HG03045 (cell line): ENCODE measurements at regions not wholly inside any gene's neighbourhood (a gene's known extent, or its start where the extent isn't known, plus 50 kb on each side); places are given as distances from the start of the nearest gene placed in this dataset.
"Not testable (repeated sequence)": the region's sequence is repeated elsewhere in the genome, so short reads cannot be mapped to it uniquely, and the experiment has no call there.

Source experiments
- ATAC-seq: cut with Tn5 transposase; IDR thresholded peaks from one replicate; pipeline ENCODE4 v1.9.1; 2021; ENCODE audit warnings: mild to moderate bottlenecking, moderate library complexity; ENCODE audit not compliant: unreplicated experiment

GRCh38 chr16:64265756-64266155 is 856.1 kb downstream of the CDH11 start:
- no peak for ATAC-seq

GRCh38 chr16:64260631-64261401 is 861.0 kb downstream of the CDH11 start:
- not testable (repeated sequence) for ATAC-seq

DNA sequence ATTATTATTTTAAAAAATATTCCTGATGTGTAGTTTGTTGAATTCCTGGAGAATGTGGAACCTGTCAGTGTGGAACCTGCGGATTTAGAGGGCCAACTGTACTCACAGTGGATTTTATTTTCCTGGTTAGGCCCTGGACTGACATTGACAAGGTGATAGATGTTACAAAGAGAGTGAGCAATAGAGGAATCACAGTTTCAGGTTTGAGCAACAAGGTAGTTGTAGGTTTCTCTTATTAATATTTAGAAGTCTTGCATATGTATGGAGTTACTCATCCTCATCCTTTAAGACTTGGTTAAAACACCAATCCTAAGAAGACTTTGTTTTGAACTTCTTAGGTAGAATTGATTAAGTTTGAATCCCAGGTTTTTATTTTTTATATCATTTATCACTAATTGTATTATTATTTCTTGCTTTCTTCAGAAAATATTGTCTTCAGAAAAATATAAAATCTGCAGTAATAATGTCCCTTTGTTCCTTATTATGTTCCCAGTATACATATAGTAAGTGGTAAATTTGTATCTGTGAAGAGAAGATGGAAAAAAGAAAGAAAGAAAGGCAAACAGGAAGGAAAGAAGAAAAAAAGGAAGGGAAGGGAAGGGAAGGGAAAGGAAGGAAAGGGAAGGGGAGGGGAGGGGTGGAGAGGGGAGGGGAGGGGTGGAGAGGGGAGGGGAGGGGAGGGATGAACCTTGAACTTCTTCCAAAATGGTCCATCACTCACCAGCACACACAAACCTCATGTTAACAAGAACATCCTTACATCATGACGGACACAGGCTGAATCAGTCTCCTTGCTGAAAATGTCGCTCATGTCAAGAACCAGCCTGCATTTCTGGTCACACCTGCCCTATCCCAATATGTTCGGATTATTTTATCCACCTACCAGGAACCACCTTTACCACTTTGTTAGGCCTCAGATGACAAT is 867.2 kb downstream of the CDH11 start:
- no peak for ATAC-seq

DNA sequence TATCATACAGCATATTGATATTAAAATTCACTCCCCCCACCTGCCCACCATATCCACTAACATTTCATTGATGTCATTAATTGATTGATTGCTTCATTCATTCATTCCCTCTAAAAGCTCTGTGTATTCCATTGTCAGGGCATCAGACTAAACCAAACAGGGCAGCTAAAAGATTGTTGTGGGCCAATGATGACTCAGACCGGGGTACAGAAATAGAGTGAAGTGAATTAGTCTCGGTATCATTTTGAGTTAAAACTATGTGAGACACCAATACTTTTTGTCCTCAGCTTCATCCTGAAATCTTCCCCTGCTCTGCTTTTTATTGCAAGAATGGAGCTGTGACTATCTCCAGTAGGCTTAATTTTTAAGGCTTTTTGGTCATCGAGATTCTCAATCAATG is 868.3 kb downstream of the CDH11 start:
- no peak for ATAC-seq

GRCh38 chr16:64253096-64253495 is 868.8 kb downstream of the CDH11 start:
- ATAC-seq = no peak

- ATAC-seq = no peak
These were observed 870.1 kb downstream of the CDH11 start for GRCh38 chr16:64251742-64252141.

DNA sequence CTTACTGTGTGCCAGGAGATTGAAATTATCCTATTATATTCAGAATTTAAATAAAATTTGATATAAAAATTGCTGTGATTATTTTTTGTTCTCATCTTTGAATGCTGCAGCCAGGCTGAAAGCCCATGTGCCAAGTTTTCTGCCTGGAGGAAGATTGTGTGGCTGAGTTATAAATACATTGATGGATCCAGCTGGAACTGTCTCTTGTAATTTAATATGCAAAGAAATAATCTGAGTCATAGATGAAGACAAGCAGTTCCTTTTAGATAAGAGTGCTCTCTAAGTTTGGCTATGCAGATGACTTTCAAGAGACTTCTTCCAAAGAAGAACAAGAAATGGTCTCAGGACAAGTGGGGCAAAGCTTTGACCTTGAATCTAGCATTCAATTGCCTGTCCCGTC is 871.0 kb downstream of the CDH11 start:
- ATAC-seq = no peak

GRCh38 chr16:64242492-64242891 is 879.4 kb downstream of the CDH11 start:
- no peak for ATAC-seq

DNA sequence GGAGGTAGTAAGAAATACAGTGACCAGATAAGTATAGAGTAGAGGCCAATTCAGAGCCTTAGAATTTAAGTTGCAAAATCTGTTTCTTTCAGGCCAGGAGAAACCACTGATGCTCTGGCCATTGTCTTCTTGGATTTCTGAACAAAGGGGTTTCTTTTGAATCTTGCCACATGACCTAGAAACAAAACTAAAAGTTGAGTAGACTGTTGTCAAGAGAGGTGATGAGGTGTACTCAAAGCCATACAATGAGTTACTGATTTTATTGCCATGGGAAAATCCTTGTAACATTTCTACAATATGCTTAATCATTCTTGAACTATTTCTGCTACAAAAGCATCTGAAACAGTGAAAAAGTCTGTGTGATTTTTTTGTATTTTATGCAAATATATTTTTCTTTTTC is 881.3 kb downstream of the CDH11 start:
- no peak for ATAC-seq

DNA sequence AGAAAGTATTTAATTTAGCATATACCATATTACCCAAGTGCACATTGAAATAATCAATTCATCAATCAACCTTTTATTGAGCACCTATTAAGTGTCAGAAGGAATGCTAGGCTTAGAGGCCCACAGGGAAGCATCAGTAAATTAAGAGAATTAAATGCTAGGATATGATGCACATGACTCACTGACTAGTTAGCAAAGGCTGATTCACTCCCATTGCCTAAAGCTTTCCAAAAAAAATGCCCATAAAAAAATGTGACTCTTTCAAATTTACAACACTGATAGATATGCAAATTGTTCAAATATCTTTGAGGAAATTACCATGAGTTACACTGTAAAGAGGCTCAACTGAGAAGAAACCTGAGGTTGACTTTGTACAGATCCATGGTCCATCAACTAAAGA is 883.3 kb downstream of the CDH11 start:
- ATAC-seq = no peak

DNA sequence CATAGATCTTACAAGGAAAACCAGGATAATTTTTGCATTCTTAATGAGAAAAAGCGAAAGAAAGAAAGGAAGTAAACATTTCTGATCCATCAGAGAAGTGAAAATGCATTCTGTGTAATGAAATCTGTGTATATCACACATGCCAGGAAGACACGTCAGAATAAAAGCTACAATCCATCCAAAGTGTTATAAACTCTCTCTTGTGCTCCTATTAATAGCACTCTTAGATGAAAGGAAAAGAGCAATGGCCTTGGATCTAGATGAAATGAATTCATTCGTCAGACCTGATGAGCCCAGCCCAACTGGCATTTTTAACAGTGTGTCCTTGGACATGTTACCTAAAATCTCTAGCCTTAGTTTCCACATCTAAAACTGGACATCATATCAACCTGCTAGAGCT is 885.5 kb downstream of the CDH11 start:
- ATAC-seq = no peak

GRCh38 chr16:64234200-64234599 is 887.7 kb downstream of the CDH11 start:
- no peak for ATAC-seq

DNA sequence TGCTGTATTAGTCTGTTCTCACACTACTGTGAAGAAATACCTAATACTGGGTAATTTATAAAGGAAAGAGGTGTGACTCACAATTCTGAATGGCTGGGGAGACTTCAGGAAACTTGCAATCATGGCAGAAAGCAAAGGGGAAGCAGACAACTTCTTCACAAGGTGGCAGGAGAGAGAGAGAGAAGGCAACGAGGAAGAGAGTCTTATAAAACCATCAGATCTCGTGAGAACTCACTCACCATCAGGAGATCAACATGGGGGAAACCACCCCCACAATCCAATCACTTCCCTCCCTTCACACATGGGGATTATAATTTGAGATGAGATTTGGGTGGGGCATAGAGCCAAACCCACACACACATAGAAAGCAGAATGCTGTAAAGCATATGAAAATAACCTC is 896.2 kb downstream of the CDH11 start:
- ATAC-seq = no peak

GRCh38 chr16:64225036-64225435 is 896.8 kb downstream of the CDH11 start:
- ATAC-seq = no peak

- ATAC-seq = no peak
These were observed 903.9 kb downstream of the CDH11 start for GRCh38 chr16:64217789-64218535.

- no peak for ATAC-seq
These were observed 906.1 kb downstream of the CDH11 start for GRCh38 chr16:64215730-64216129.

DNA sequence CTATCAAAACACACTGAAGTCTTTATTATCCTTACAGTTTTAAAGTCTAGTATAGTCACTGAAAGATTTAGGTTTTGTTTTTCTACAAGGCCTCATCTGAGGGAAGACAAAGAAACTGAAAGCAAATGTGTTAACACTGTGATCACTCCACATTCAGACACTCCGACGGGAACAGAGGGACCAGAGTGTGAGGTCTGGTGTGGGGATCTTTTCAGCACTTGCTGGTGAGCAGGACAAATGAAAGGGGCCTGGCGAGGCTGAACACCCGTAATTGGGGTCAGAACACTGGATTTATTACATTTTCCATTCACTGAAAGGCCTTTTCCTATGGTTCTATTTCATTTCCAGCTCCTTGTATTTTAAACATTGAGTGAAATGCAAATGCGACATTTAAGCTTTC is 910.5 kb downstream of the CDH11 start:
- no peak for ATAC-seq

DNA sequence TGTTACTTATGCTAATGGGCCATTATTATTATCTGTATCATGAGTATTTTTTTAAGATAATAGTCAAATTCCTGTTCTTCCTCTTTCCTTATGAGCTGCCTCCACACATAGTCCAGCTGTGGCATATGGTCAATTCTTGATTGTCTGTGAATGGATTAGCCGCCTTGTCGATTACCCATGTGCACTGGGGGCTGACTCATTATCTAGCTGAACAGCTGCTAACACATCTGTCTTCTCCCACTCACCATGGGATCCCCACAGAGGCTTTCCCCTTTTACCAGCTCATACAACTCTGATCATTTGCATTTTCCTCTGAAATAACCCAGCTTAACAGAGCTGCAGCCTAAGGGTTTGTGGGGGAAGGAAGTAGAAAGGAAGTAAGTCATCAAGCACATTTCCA is 915.0 kb downstream of the CDH11 start:
- ATAC-seq = no peak

- no peak for ATAC-seq
These were observed 918.7 kb downstream of the CDH11 start for GRCh38 chr16:64203126-64203525.

DNA sequence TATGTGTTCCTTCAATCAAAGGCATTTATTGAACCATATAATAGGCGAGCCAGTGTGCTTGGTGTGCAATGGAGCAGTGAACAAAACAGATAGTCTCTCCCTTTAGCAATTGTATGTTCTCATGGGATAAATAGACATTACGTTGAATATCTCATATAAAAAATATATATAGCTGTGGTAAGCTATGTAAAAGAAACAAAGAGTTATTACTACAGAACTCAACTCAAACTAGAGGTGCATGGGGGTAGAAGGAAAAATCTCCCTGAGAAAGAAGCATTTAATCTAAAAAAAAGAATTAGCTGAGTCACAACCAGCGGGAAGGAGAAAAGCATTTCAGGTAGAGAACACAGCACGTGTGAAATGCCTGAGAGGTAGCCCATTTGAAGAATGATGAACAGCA is 919.3 kb downstream of the CDH11 start:
- ATAC-seq = no peak

GRCh38 chr16:64196444-64196843 is 925.4 kb downstream of the CDH11 start:
- ATAC-seq = no peak
